ENCODE measurements at regions not wholly inside any gene's neighbourhood (a gene's known extent, or its start where the extent isn't known, plus 50 kb on each side); places are given as distances from the start of the nearest gene placed in this dataset.

- TF ChIP-seq CTCF (IDR thresholded peaks at IDR 0.05; ENCODE audit: low read length, missing control alignments): no peak
- no peak overlapping the region for H3K4me3 ChIP-seq (replicated peaks; ENCODE audit: low read depth, low read length)
- DNase-seq (ENCODE audit: low read depth): peak; percentile 61
These were observed 388.1 kb downstream of the SLC4A3 start for GRCh38 chr2:220015576-220015975.

- no peak for TF ChIP-seq CTCF (IDR thresholded peaks at IDR 0.05; ENCODE audit: low read length, missing control alignments)
- H3K4me3 ChIP-seq (replicated peaks; ENCODE audit: low read depth, low read length): no peak overlapping the region
- no peak for DNase-seq (ENCODE audit: low read depth)
These were observed 397.8 kb downstream of the SLC4A3 start for GRCh38 chr2:220025207-220025606.

GRCh38 chr2:220029013-220029412 lies 401.6 kb downstream of the SLC4A3 start:
- no peak overlapping the region for H3K4me3 ChIP-seq (replicated peaks; ENCODE audit: low read depth, low read length)
- no peak for TF ChIP-seq CTCF (IDR thresholded peaks at IDR 0.05; ENCODE audit: low read length, missing control alignments)
- no peak for DNase-seq (ENCODE audit: low read depth)

- no peak for TF ChIP-seq CTCF (IDR thresholded peaks at IDR 0.05; ENCODE audit: low read length, missing control alignments)
- H3K4me3 ChIP-seq (replicated peaks; ENCODE audit: low read depth, low read length): no peak overlapping the region
- no peak for DNase-seq (ENCODE audit: low read depth)
These were observed 406.1 kb downstream of the SLC4A3 start for GRCh38 chr2:220033546-220033945.

GRCh38 chr2:220034426-220035130 lies 407.1 kb downstream of the SLC4A3 start:
- DNase-seq (ENCODE audit: low read depth): peak; percentile 67
- no peak for TF ChIP-seq CTCF (IDR thresholded peaks at IDR 0.05; ENCODE audit: low read length, missing control alignments)
- H3K4me3 ChIP-seq (replicated peaks; ENCODE audit: low read depth, low read length): no peak overlapping the region

- TF ChIP-seq CTCF (IDR thresholded peaks at IDR 0.05; ENCODE audit: low read length, missing control alignments): no peak
- no peak for DNase-seq (ENCODE audit: low read depth)
- no peak overlapping the region for H3K4me3 ChIP-seq (replicated peaks; ENCODE audit: low read depth, low read length)
These were observed 409.0 kb downstream of the SLC4A3 start for GRCh38 chr2:220036431-220036830.

- no peak overlapping the region for H3K4me3 ChIP-seq (replicated peaks; ENCODE audit: low read depth, low read length)
- no peak for TF ChIP-seq CTCF (IDR thresholded peaks at IDR 0.05; ENCODE audit: low read length, missing control alignments)
- no peak for DNase-seq (ENCODE audit: low read depth)
These were observed 412.9 kb downstream of the SLC4A3 start for GRCh38 chr2:220040346-220040745.
